Body of pancreas (tissue), 4 donors: ENCODE measurements at regions not wholly inside any gene's neighbourhood (a gene's known extent, or its start where the extent isn't known, plus 50 kb on each side); places are given as distances from the start of the nearest gene placed in this dataset.

ENCODE experiments used
- ATAC-seq: fragments of 150-250 bp; one replicate; pipeline ENCODE4 v1.9.1; 2016
- DNase-seq, 4 donors: peaks; one replicate each; pipeline ENCODE4 v3.0.0-alpha.2; 2019
- H3K27ac ChIP-seq, 4 donors: fragments of 200-600 bp; sonication (generic); 1 replicate in 3 of 4; 2 replicates in 1 of 4; pipeline versions ENCODE4 v1.5.1 to v1.6.1; 2016 to 2019; ENCODE audit warnings: mild to moderate bottlenecking in 1 of 4, mixed read lengths in 1 of 4, moderate library complexity in 1 of 4
- H3K27me3 ChIP-seq, 2 donors: fragments of 200-600 bp; sonication (generic); one replicate each; pipeline ENCODE4 v1.6.0; 2016; ENCODE audit warnings: mild to moderate bottlenecking in 1 of 2
- H3K36me3 ChIP-seq, 2 donors: fragments of 200-600 bp; sonication (generic); replicated peaks in 1 of 2; 2 replicates each; pipeline ENCODE4 v1.5.1; 2016; ENCODE audit warnings: low read depth in 2 of 2; ENCODE audit not compliant: insufficient read depth in 1 of 2
- H3K4me1 ChIP-seq: fragments of 200-600 bp; sonication (generic); one replicate; pipeline ENCODE4 v1.6.0; 2016
- H3K4me3 ChIP-seq, 2 donors: fragments of 200-600 bp; sonication (generic); 1 replicate in 1 of 2; 2 replicates in 1 of 2; pipeline ENCODE4 v1.5.1; 2016 to 2019
- H3K9me3 ChIP-seq, 3 donors: fragments of 200-600 bp; sonication (generic); 1 replicate in 2 of 3; 2 replicates in 1 of 3; pipeline ENCODE4 v1.5.1; 2016
- CTCF ChIP-seq, 7 experiments: fragments of 450-650 bp in 4 of 7; fragments of 200-600 bp in 3 of 7; sonication (generic) in 3 of 7; IDR thresholded peaks; one replicate each; pipeline ENCODE4 v1.5.1; 2016 to 2019; ENCODE audit warnings: antibody characterized with exemption in 7 of 7
- POLR2A ChIP-seq, 3 donors: fragments of 450-650 bp; IDR thresholded peaks; one replicate each; pipeline ENCODE4 v1.6.1; 2016; ENCODE audit warnings: antibody characterized with exemption in 3 of 3, mild to moderate bottlenecking in 2 of 3
- WGBS, 2 donors: methylation state at CpG; one replicate each; pipeline ENCODE4 v1.1.5; 2017; 5-methylcytosine and 5-hydroxymethylcytosine counted together
- intact Hi-C: fragments of 100-400 bp; cut with DNase I; formaldehyde crosslinking; loops from one replicate; pipeline ENCODE4 v1.15.1; 2023

GRCh38 chr14:54166049-54166950 lies 209.7 kb upstream of the BMP4 start:
- H3K27ac ChIP-seq = no peak overlapping the region
- no peak overlapping the region for H3K4me3 ChIP-seq
- H3K4me1 ChIP-seq = no peaks in the 10 kb centered on the region
- H3K9me3 ChIP-seq = no peaks in the 10 kb centered on the region
- H3K27me3 ChIP-seq = no peaks in the 10 kb centered on the region
- intact Hi-C loops = no loop called here
- no peak for TF ChIP-seq POLR2A (IDR thresholded peaks at IDR 0.05)
- TF ChIP-seq CTCF (IDR thresholded peaks at IDR 0.05) = no peak
- WGBS, 2 donors = 76 to 78% methylated on average over 8 of the region's 8 CpGs
- DNase-seq (no peak), ATAC-seq (no peak)
- H3K36me3 ChIP-seq = no peaks in the 10 kb centered on the region

- H3K27ac ChIP-seq = no peak overlapping the region
- DNase-seq (no peak), ATAC-seq (no peak)
- no peaks in the 10 kb centered on the region for H3K36me3 ChIP-seq
- H3K27me3 ChIP-seq = no peaks in the 10 kb centered on the region
- no peak overlapping the region for H3K4me3 ChIP-seq
- WGBS, 2 donors = 75 to 83% methylated on average over 4 of the region's 4 CpGs
- TF ChIP-seq CTCF (IDR thresholded peaks at IDR 0.05) = no peak
- no peak for TF ChIP-seq POLR2A (IDR thresholded peaks at IDR 0.05)
- no peaks in the 10 kb centered on the region for H3K9me3 ChIP-seq
- intact Hi-C loops = no loop called here
- no peaks in the 10 kb centered on the region for H3K4me1 ChIP-seq
Observed at GRCh38 chr14:54168489-54168888, 211.9 kb upstream of the BMP4 start.

- Histone ChIP-seq H3K27ac (no peak overlapping the region), H3K36me3 (no peaks in the 10 kb centered on the region), H3K9me3 (no peaks in the 10 kb centered on the region), H3K27me3 (no peaks in the 10 kb centered on the region), H3K4me3 (no peak overlapping the region), H3K4me1 (no peaks in the 10 kb centered on the region)
- intact Hi-C loops = no loop called here
- TF ChIP-seq POLR2A (IDR thresholded peaks at IDR 0.05) (no peak), CTCF (IDR thresholded peaks at IDR 0.05) (no peak)
- ATAC-seq (no peak), DNase-seq (no peak)
- WGBS, 2 donors = 47 to 49% methylated on average over 4 of the region's 4 CpGs
Observed at GRCh38 chr14:54169254-54169924, 212.8 kb upstream of the BMP4 start.

GRCh38 chr14:54170301-54170700 lies 213.7 kb upstream of the BMP4 start:
- intact Hi-C loops = loop anchor here (5.0 kb wide), 1 partner anchor 628 kb away; no protein-coding TSS in a partner anchor
- TF ChIP-seq CTCF (IDR thresholded peaks at IDR 0.05) = no peak
- no peak for TF ChIP-seq POLR2A (IDR thresholded peaks at IDR 0.05)
- DNase-seq = no peak
- no peaks in the 10 kb centered on the region for H3K36me3 ChIP-seq
- no peaks in the 10 kb centered on the region for H3K9me3 ChIP-seq
- no peak overlapping the region for H3K27ac ChIP-seq
- H3K4me3 ChIP-seq = no peak overlapping the region
- no peaks in the 10 kb centered on the region for H3K27me3 ChIP-seq
- H3K4me1 ChIP-seq = no peaks in the 10 kb centered on the region
- ATAC-seq = no peak
